Ectodermal cell (in vitro differentiated cells): ENCODE measurements at regions not wholly inside any gene's neighbourhood (a gene's known extent, or its start where the extent isn't known, plus 50 kb on each side); places are given as distances from the start of the nearest gene placed in this dataset.

Experiments used
- H3K27ac ChIP-seq: 2 replicates; pipeline ENCODE4 v1.7.0; 2013; ENCODE audit warnings: mild to moderate bottlenecking, low read depth, low read length; ENCODE audit not compliant: insufficient read depth, poor library complexity, severe bottlenecking
- H3K27me3 ChIP-seq: 2 replicates; pipeline ENCODE4 v1.7.0; 2013; ENCODE audit warnings: mild to moderate bottlenecking, low read length; ENCODE audit not compliant: insufficient read depth, control insufficient read depth, poor library complexity, severe bottlenecking
- H3K36me3 ChIP-seq: one replicate; pipeline ENCODE4 v1.7.0; 2013; ENCODE audit warnings: low read length; ENCODE audit not compliant: control insufficient read depth, insufficient read depth
- H3K4me1 ChIP-seq: one replicate; pipeline ENCODE4 v1.7.0; 2013; ENCODE audit warnings: low read length; ENCODE audit not compliant: control insufficient read depth, insufficient read depth
- H3K4me3 ChIP-seq: 2 replicates; pipeline ENCODE4 v1.7.0; 2013; ENCODE audit warnings: low read depth, low read length, control low read depth; ENCODE audit not compliant: insufficient read depth
- H3K9me3 ChIP-seq: 2 replicates; pipeline ENCODE4 v1.7.0; 2013; ENCODE audit warnings: mild to moderate bottlenecking, low read length, moderate library complexity; ENCODE audit not compliant: control insufficient read depth
- WGBS, 2 experiments: methylation state at CpG; one replicate each; pipeline ENCODE4 v1.1.7; 2013; ENCODE audit warnings: missing lambda C conversion rate in 2 of 2; 5-methylcytosine and 5-hydroxymethylcytosine counted together

DNA sequence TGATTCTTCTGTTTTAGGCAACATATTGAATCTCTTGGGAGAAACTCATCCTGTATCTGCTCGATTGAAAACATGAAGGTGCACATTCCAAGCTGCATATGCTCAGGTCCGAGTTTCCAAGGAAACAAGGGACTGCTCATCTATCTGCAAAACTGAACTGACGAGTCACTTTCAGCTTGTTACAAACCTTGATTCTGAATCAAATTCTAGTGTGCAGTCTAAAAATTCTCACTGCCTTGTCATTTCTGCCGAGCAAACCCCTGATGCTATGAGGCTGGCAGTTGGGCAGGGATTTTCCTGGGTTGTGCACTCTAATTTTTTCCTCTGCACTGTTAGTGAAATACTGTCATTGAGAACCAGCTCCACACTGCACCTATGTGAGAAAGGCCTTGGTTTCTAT, 101.3 kb upstream of the ETAA1 start:
- Histone ChIP-seq H3K9me3 (no peaks in the 10 kb centered on the region), H3K36me3 (no peaks in the 10 kb centered on the region), H3K4me1 (no peaks in the 10 kb centered on the region), H3K27me3 (no peaks in the 10 kb centered on the region), H3K27ac (no peak overlapping the region), H3K4me3 (no peak overlapping the region)
- 91% methylated on average over 4 of the region's 4 CpGs for WGBS, 2 experiments

DNA sequence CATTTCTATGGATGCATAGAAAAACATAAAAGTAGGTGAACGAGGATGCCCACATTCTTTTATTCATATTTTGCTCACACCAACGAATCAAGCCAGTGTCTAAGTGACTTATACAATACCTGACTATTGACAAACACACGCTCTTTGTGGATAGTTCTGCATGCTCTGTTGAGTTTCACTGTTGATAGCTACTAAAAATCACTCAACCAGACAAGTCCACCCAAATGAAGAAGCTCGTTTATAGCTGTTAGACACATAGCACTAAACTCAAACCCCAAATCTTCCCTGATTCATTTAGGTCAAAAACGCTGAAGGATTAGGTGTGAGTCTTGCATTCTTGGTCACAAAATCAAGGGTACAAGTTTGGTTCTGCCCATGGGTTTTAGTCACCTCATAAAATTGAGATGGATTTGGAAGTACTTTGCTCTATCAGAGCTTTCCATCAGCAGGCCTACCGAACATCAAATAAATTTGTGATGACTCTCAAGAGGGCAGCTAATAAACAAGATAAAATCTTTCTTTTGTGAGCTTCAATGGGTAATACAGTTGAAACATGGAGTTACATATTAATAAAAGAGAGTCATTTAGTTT, 92.7 kb upstream of the ETAA1 start:
- Histone ChIP-seq H3K36me3 (no peaks in the 10 kb centered on the region), H3K9me3 (no peaks in the 10 kb centered on the region), H3K27me3 (no peaks in the 10 kb centered on the region), H3K27ac (no peak overlapping the region), H3K4me1 (no peaks in the 10 kb centered on the region), H3K4me3 (no peak overlapping the region)
- WGBS, 2 experiments, result 85 to 88% methylated on average over 5 to 6 of the region's 6 CpGs

DNA sequence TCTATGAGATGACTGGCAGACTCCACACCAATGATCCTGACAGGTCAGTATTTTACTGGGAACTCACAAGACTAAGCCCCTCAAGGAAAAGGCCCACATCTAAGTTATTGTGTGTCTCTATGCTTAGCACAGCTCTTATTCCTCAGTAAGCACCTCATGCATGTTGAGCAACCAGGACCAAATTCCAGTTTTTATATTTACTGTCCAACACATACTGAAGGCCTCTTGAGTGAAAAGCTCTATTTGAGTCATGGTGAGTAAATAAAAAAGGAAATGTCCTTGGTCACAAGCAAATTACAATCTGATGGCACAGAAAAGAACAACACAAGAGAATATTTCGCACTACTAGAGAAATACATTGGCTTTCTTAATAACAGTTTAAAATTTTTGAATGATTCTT, 87.9 kb upstream of the ETAA1 start:
- Histone ChIP-seq H3K27ac (no peak overlapping the region), H3K9me3 (no peaks in the 10 kb centered on the region), H3K27me3 (no peaks in the 10 kb centered on the region), H3K36me3 (no peaks in the 10 kb centered on the region), H3K4me1 (no peaks in the 10 kb centered on the region), H3K4me3 (no peak overlapping the region)
- WGBS, 2 experiments, result 100% methylated on average over 1 of the region's 1 CpG

DNA sequence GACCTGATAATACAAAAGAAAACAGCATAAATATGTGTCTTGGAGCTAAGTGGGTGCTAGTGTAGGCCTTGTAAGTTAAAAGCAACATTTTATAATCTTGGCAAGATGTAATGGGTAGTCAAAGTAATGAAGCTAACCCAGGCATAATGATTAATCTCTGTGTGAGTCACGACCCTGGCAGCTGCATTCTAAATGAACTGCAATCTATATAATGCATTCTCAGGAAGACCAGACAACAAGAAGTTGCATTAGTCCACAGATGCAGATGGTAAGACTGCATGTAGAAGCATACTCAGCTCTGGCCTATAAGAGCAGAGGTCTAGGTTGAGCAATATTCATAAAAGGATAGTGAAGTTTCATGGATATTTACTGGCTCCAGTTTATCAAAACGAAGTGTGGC, 85.6 kb upstream of the ETAA1 start:
- H3K9me3 ChIP-seq, result no peaks in the 10 kb centered on the region
- 85 to 88% methylated on average over 2 of the region's 2 CpGs for WGBS, 2 experiments
- no peaks in the 10 kb centered on the region for H3K4me1 ChIP-seq
- no peaks in the 10 kb centered on the region for H3K36me3 ChIP-seq
- H3K27ac ChIP-seq, result no peak overlapping the region
- H3K4me3 ChIP-seq, result no peak overlapping the region
- no peaks in the 10 kb centered on the region for H3K27me3 ChIP-seq

GRCh38 chr2:67312871-67313270, 84.3 kb upstream of the ETAA1 start:
- Histone ChIP-seq H3K4me1 (no peaks in the 10 kb centered on the region), H3K4me3 (no peak overlapping the region), H3K36me3 (no peaks in the 10 kb centered on the region), H3K9me3 (no peaks in the 10 kb centered on the region), H3K27ac (no peak overlapping the region), H3K27me3 (no peaks in the 10 kb centered on the region)
- WGBS, 2 experiments, result 93 to 97% methylated on average over 1 of the region's 1 CpG

DNA sequence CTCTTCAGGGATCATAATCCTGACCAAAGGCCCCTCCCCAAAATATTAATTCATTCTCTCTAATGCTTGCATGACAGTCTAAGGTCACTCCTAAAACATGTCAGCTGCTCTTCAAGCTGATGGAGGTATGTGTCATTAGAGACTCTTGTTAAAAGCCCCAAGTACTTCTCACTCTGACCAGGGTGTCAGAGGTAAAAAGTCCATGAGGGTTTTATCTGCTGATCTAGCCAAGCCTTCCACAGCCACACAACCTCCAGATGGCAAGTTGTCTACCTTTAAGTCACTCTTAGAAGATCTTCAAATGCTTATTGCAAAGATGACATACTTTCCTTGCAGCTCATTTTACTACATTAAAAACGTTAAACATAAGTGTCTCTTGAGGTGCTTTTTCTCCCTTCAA, 83.6 kb upstream of the ETAA1 start:
- H3K9me3 ChIP-seq, result no peaks in the 10 kb centered on the region
- no peaks in the 10 kb centered on the region for H3K4me1 ChIP-seq
- WGBS, 2 experiments, result 83 to 100% methylated on average over 1 of the region's 1 CpG
- H3K27me3 ChIP-seq, result no peaks in the 10 kb centered on the region
- H3K36me3 ChIP-seq, result no peaks in the 10 kb centered on the region
- H3K4me3 ChIP-seq, result no peak overlapping the region
- no peak overlapping the region for H3K27ac ChIP-seq

- 87 to 92% methylated on average over 1 of the region's 1 CpG for WGBS, 2 experiments
- H3K4me1 ChIP-seq, result no peaks in the 10 kb centered on the region
- H3K27me3 ChIP-seq, result no peaks in the 10 kb centered on the region
- H3K36me3 ChIP-seq, result no peaks in the 10 kb centered on the region
- H3K9me3 ChIP-seq, result no peaks in the 10 kb centered on the region
- H3K4me3 ChIP-seq, result no peak overlapping the region
- no peak overlapping the region for H3K27ac ChIP-seq
These were observed 79.1 kb upstream of the ETAA1 start for GRCh38 chr2:67318031-67318430.

DNA sequence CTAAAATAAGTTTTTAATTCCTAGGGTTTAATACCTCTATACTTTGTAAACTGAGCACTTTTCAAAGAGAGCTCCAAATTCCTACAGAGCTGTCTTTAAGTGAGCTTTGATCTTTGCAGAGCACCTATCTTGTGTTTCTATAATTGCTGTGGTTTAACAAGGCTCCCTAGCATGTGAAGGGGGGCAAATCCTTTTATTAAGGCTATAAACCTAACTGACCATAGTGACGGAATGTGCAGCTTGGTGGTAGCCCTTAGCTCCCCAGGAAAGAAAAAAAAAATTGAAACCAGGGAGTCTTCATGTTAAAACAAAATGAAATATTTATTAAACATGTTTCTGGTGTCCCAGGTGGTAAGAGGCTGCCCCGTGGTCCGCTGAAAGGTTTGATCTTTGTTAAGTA, 78.6 kb upstream of the ETAA1 start:
- no peaks in the 10 kb centered on the region for H3K9me3 ChIP-seq
- no peaks in the 10 kb centered on the region for H3K4me1 ChIP-seq
- no peaks in the 10 kb centered on the region for H3K36me3 ChIP-seq
- no peak overlapping the region for H3K27ac ChIP-seq
- no peaks in the 10 kb centered on the region for H3K27me3 ChIP-seq
- no peak overlapping the region for H3K4me3 ChIP-seq
- 83 to 85% methylated on average over 3 of the region's 3 CpGs for WGBS, 2 experiments

- WGBS, 2 experiments, result 81 to 90% methylated on average over 5 to 6 of the region's 6 CpGs
- Histone ChIP-seq H3K4me1 (no peaks in the 10 kb centered on the region), H3K27ac (no peak overlapping the region), H3K9me3 (no peaks in the 10 kb centered on the region), H3K4me3 (no peak overlapping the region), H3K36me3 (no peaks in the 10 kb centered on the region), H3K27me3 (no peaks in the 10 kb centered on the region)
These were observed 78.1 kb upstream of the ETAA1 start for GRCh38 chr2:67318993-67319481.

DNA sequence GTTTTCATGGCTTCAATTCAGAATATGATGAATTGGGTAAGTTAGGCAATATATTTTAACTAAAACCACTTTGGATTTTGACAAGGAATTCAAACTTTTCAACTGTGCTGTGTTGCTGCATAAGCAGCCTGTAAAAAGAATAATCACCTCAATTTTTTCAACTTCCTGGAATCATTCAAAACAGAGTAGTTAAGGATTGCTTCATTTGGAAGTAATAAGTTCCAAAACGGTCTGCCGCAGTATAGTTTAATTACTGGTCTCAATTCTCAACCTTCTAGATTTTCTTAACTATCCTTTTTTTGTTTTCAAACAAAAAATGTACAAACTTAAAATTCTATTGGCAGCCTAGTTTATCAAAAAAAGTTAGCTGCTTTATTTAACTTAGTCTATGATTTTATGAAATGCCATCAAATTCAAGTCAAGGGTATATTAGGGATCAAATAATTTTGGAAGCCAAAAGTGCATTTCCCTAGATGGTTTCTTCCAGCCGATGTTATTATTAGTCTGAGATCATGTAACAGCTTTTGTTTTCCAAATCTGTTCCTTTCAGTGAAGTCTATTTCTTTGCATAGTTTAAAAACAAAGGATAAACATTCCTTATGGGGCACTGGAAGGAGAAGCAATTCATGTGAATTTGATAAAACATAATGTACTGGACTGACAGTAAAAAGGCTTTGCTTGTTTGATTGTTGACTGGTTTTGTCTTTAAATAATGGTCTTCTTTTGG, 76.1 kb upstream of the ETAA1 start:
- Histone ChIP-seq H3K4me1 (no peaks in the 10 kb centered on the region), H3K27me3 (no peaks in the 10 kb centered on the region), H3K4me3 (no peak overlapping the region), H3K36me3 (no peaks in the 10 kb centered on the region), H3K27ac (no peak overlapping the region), H3K9me3 (no peaks in the 10 kb centered on the region)
- 73 to 79% methylated on average over 3 of the region's 3 CpGs for WGBS, 2 experiments
